ENCODE measurements at regions not wholly inside any gene's neighbourhood (a gene's known extent, or its start where the extent isn't known, plus 50 kb on each side); places are given as distances from the start of the nearest gene placed in this dataset.

- DNase-seq = no peak
Measured at GRCh38 chr5:167773668-167774301, 517.7 kb upstream of the WWC1 start.

GRCh38 chr5:167777746-167778145, 513.7 kb upstream of the WWC1 start:
- no peak for DNase-seq

- DNase-seq = no peak
Measured at GRCh38 chr5:167778228-167778627, 513.2 kb upstream of the WWC1 start.

GRCh38 chr5:167779644-167780043, 511.8 kb upstream of the WWC1 start:
- DNase-seq = no peak

GRCh38 chr5:167780177-167780576, 511.3 kb upstream of the WWC1 start:
- DNase-seq = no peak

GRCh38 chr5:167783145-167783817, 508.2 kb upstream of the WWC1 start:
- no peak for DNase-seq

GRCh38 chr5:167785106-167785505, 506.3 kb upstream of the WWC1 start:
- DNase-seq = no peak

- no peak for DNase-seq
Measured at GRCh38 chr5:167785901-167786300, 505.5 kb upstream of the WWC1 start.

- DNase-seq = no peak
Measured at GRCh38 chr5:167786871-167787578, 504.4 kb upstream of the WWC1 start.

- no peak for DNase-seq
Measured at GRCh38 chr5:167790045-167790444, 501.4 kb upstream of the WWC1 start.

GRCh38 chr5:167790462-167791260, 500.8 kb upstream of the WWC1 start:
- no peak for DNase-seq

GRCh38 chr5:167792514-167792913, 498.9 kb upstream of the WWC1 start:
- DNase-seq = no peak

- no peak for DNase-seq
Measured at GRCh38 chr5:167793700-167794099, 497.7 kb upstream of the WWC1 start.

GRCh38 chr5:167794121-167794520, 497.3 kb upstream of the WWC1 start:
- no peak for DNase-seq

- DNase-seq = no peak
Measured at GRCh38 chr5:167796672-167797071, 494.8 kb upstream of the WWC1 start.

GRCh38 chr5:167797933-167798332, 493.5 kb upstream of the WWC1 start:
- no peak for DNase-seq

- no peak for DNase-seq
Measured at GRCh38 chr5:167798448-167798847, 493.0 kb upstream of the WWC1 start.

GRCh38 chr5:167800427-167800826, 491.0 kb upstream of the WWC1 start:
- DNase-seq = no peak

- no peak for DNase-seq
Measured at GRCh38 chr5:167801999-167802398, 489.4 kb upstream of the WWC1 start.

- DNase-seq = no peak
Measured at GRCh38 chr5:167802755-167803431, 488.6 kb upstream of the WWC1 start.

- no peak for DNase-seq
Measured at GRCh38 chr5:167804512-167805220, 486.8 kb upstream of the WWC1 start.

GRCh38 chr5:167810573-167810972, 480.9 kb upstream of the WWC1 start:
- no peak for DNase-seq
